Naive B cell (primary cell): ENCODE measurements at regions not wholly inside any gene's neighbourhood (a gene's known extent, or its start where the extent isn't known, plus 50 kb on each side); places are given as distances from the start of the nearest gene placed in this dataset.

Source experiments
- ATAC-seq, 2 donors: fragments of 150-1000 bp; cut with Tn5 transposase; 2 replicates each; pipeline ENCODE4 v1.10.0; 2021; ENCODE audit warnings: low read depth in 2 of 2, mild to moderate bottlenecking in 2 of 2, moderate library complexity in 2 of 2
- DNase-seq: peaks from one replicate; pipeline ENCODE4 v3.0.0; 2022
- H3K27ac Mint-ChIP-seq, 6 donors: one replicate each; pipeline ENCODE4 v1.8.0; 2020 to 2022; ENCODE audit warnings: mild to moderate bottlenecking in 6 of 6, mixed read lengths in 6 of 6, moderate library complexity in 5 of 6, inconsistent platforms in 2 of 6
- H3K27me3 Mint-ChIP-seq, 3 donors: one replicate each; pipeline ENCODE4 v1.8.0; 2021 to 2022; ENCODE audit warnings: mixed read lengths in 3 of 3, mild to moderate bottlenecking in 1 of 3
- H3K36me3 Mint-ChIP-seq, 2 donors: one replicate each; pipeline ENCODE4 v1.8.0; 2020 to 2022; ENCODE audit warnings: mixed read lengths in 2 of 2, inconsistent platforms in 1 of 2, mild to moderate bottlenecking in 1 of 2
- H3K4me1 Mint-ChIP-seq, 3 donors: one replicate each; pipeline ENCODE4 v1.8.0; 2020 to 2022; ENCODE audit warnings: mixed read lengths in 3 of 3, inconsistent platforms in 1 of 3, mild to moderate bottlenecking in 1 of 3, moderate library complexity in 1 of 3
- H3K4me3 Mint-ChIP-seq, 8 donors: one replicate each; pipeline ENCODE4 v1.8.0; 2020 to 2022; ENCODE audit warnings: mild to moderate bottlenecking in 8 of 8, mixed read lengths in 8 of 8, moderate library complexity in 8 of 8, inconsistent platforms in 2 of 8
- H3K9me3 Mint-ChIP-seq, 7 donors: one replicate each; pipeline ENCODE4 v1.8.0; 2020 to 2022; ENCODE audit warnings: mixed read lengths in 7 of 7, mild to moderate bottlenecking in 5 of 7, inconsistent platforms in 2 of 7, moderate library complexity in 1 of 7

GRCh38 chr1:29793101-29793546 lies 556.8 kb downstream of the PTPRU start:
- no peak for ATAC-seq

GRCh38 chr1:29789910-29790247 lies 553.6 kb downstream of the PTPRU start:
- peaks cover 4 to 15% (median 5%) of the 10 kb centered on the region in 3 donors for H3K27me3 Mint-ChIP-seq
- no peak overlapping the region for H3K4me3 Mint-ChIP-seq
- H3K9me3 Mint-ChIP-seq = peaks cover 0 to 4% (median 2%) of the 10 kb centered on the region in 7 donors
- ATAC-seq = no peak
- peaks cover 0 to 4% of the 10 kb centered on the region in 2 donors for H3K36me3 Mint-ChIP-seq
- H3K27ac Mint-ChIP-seq = peak overlapping the region in 1 of 6 donors; percentile 4
- no peak for DNase-seq
- H3K4me1 Mint-ChIP-seq = no peaks in the 10 kb centered on the region

More at GRCh38 chr1:29793101-29793546, 556.8 kb downstream of the PTPRU start:
- H3K4me1 Mint-ChIP-seq = no peaks in the 10 kb centered on the region
- H3K27ac Mint-ChIP-seq = no peak overlapping the region
- H3K36me3 Mint-ChIP-seq = peaks cover 0 to 11% of the 10 kb centered on the region in 2 donors
- peaks cover 0 to 12% (median 9%) of the 10 kb centered on the region in 7 donors for H3K9me3 Mint-ChIP-seq
- H3K27me3 Mint-ChIP-seq = peaks cover 1 to 9% (median 5%) of the 10 kb centered on the region in 3 donors
- no peak for DNase-seq
- no peak overlapping the region for H3K4me3 Mint-ChIP-seq

GRCh38 chr1:29789221-29789909 lies 553.0 kb downstream of the PTPRU start:
- ATAC-seq = no peak
- no peak overlapping the region for H3K4me3 Mint-ChIP-seq
- no peaks in the 10 kb centered on the region for H3K36me3 Mint-ChIP-seq
- no peaks in the 10 kb centered on the region for H3K9me3 Mint-ChIP-seq
- peaks cover 4 to 15% (median 5%) of the 10 kb centered on the region in 3 donors for H3K27me3 Mint-ChIP-seq
- peak overlapping the region in 1 of 6 donors; percentile 4 for H3K27ac Mint-ChIP-seq
- DNase-seq = no peak
- H3K4me1 Mint-ChIP-seq = no peaks in the 10 kb centered on the region

- Mint-ChIP-seq H3K27ac (no peak overlapping the region), H3K4me1 (no peaks in the 10 kb centered on the region), H3K4me3 (peak overlapping the region in 1 of 8 donors; percentile 29), H3K27me3 (peaks cover 5 to 15% (median 7%) of the 10 kb centered on the region in 3 donors), H3K9me3 (no peaks in the 10 kb centered on the region), H3K36me3 (no peaks in the 10 kb centered on the region)
- DNase-seq = no peak
- no peak for ATAC-seq
These were observed 550.7 kb downstream of the PTPRU start for GRCh38 chr1:29786791-29787732.

DNA sequence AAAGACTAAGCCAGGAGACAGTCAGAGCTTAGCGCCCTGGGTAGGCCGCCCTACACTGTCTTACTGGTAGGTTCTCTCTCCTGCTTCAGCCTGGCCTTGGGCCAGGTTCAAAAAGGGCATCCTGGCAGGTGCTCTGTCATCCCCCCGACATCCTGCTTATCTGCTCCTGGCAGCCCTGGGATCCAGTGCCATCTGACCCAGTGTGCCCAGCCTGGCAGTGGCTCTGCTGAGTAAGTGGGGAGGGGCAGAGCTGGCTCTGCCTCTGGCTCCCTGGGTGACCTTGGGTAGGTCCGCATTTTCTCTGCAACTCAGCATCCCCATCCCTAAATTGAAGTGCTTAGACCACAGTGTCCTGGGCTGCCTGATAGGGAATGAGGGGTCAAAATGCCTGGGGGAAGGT lies 549.9 kb downstream of the PTPRU start:
- Mint-ChIP-seq H3K36me3 (no peaks in the 10 kb centered on the region), H3K4me1 (no peaks in the 10 kb centered on the region), H3K4me3 (no peak overlapping the region), H3K27ac (no peak overlapping the region), H3K9me3 (no peaks in the 10 kb centered on the region), H3K27me3 (peaks cover 8 to 19% (median 9%) of the 10 kb centered on the region in 3 donors)
- ATAC-seq (no peak), DNase-seq (no peak)

- Mint-ChIP-seq H3K4me1 (no peaks in the 10 kb centered on the region), H3K4me3 (no peak overlapping the region), H3K27ac (no peak overlapping the region), H3K27me3 (peaks cover 9 to 25% (median 13%) of the 10 kb centered on the region in 3 donors), H3K36me3 (no peaks in the 10 kb centered on the region), H3K9me3 (no peaks in the 10 kb centered on the region)
- DNase-seq = no peak
- ATAC-seq = no peak
These were observed 549.2 kb downstream of the PTPRU start for GRCh38 chr1:29785554-29785953.

GRCh38 chr1:29785137-29785527 lies 548.8 kb downstream of the PTPRU start:
- Mint-ChIP-seq H3K36me3 (no peaks in the 10 kb centered on the region), H3K27me3 (peaks cover 9 to 22% (median 10%) of the 10 kb centered on the region in 3 donors), H3K4me1 (no peaks in the 10 kb centered on the region), H3K9me3 (no peaks in the 10 kb centered on the region), H3K4me3 (no peak overlapping the region), H3K27ac (no peak overlapping the region)
- DNase-seq (no peak), ATAC-seq (no peak)

- Mint-ChIP-seq H3K36me3 (peaks cover 0 to 1% of the 10 kb centered on the region in 2 donors), H3K27ac (no peak overlapping the region), H3K4me3 (no peak overlapping the region), H3K27me3 (peaks cover 8 to 20% (median 9%) of the 10 kb centered on the region in 3 donors), H3K9me3 (peaks cover 0 to 2% (median 0%) of the 10 kb centered on the region in 7 donors), H3K4me1 (no peaks in the 10 kb centered on the region)
- ATAC-seq (no peak), DNase-seq (no peak)
These were observed 548.2 kb downstream of the PTPRU start for GRCh38 chr1:29784276-29785136.

DNA sequence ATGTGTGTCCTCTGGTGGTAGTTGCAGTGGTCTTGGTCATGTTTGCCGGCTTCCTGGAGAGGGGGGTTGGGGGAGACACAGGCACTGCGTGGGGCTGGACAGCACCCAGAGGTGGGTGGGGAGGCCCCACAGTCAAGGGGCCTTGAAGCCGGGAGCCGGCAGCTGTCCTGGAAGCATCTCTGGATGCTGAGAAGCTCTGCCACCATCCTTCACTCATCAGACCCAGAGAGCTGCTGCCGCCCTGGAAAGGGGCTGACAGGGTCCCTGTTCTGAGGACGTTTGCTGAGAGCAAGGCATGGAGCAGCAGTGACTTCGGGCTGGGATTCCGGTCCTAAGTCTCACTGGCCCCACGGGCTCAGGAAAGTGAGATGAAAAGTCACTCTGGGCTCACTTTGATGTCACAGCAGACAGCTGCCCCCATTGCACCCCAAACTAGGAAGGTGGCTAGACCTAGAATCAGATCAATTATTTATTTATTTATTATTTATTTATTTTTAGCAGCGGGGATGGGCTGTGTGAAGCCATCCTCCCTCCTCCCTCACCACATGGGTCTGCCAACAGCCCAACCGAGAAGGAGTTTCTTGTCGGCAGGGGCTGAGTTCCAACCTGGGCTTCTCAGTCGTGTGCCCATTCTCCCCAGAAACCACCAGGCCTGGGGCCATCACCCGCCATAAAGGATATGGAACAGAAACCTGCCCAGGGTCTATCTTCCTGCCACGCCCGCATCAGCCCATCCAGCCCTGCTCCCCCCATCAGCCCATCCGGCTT lies 547.4 kb downstream of the PTPRU start:
- peaks cover 0 to 8% of the 10 kb centered on the region in 2 donors for H3K36me3 Mint-ChIP-seq
- DNase-seq (no peak), ATAC-seq (no peak)
- no peak overlapping the region for H3K27ac Mint-ChIP-seq
- H3K9me3 Mint-ChIP-seq = peaks cover 0 to 6% (median 0%) of the 10 kb centered on the region in 7 donors
- H3K4me1 Mint-ChIP-seq = no peaks in the 10 kb centered on the region
- peaks cover 14 to 28% (median 16%) of the 10 kb centered on the region in 3 donors for H3K27me3 Mint-ChIP-seq
- H3K4me3 Mint-ChIP-seq = no peak overlapping the region

DNA sequence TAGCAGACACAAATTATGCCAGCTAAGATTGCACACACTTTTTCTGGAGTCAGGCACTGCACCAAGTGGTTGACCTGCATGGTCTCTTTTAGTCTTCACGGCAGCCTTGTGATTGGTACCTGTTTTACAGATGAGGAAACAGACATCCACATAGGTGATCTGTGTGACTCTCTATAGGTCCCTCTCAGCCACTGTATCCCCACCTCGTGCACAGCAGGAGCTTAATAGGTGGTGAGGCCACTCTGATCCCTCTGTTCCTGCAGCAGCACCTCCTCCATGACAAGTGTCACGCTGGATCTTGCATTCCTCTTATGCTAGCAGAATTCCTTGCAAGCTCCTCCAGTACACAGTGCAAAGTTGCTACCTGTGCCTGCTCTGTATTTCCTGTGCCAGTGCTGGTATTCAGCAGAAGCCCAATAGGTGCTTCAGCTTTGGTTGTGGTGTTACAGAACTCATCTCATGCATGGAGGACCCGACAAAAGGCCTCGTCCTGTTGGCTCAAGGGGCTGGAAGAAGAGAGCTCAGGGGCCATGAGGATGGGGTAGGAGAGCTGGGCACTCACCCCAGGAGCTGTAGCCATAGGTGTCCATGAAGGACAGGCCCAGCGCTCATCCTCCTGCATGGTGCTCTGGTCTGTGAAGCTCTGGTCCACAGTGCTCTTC lies 546.7 kb downstream of the PTPRU start:
- Mint-ChIP-seq H3K4me3 (no peak overlapping the region), H3K27me3 (peaks cover 19 to 27% (median 23%) of the 10 kb centered on the region in 3 donors), H3K27ac (no peak overlapping the region), H3K9me3 (peaks cover 0 to 6% (median 0%) of the 10 kb centered on the region in 7 donors), H3K36me3 (peaks cover 0 to 8% of the 10 kb centered on the region in 2 donors), H3K4me1 (no peaks in the 10 kb centered on the region)
- DNase-seq = no peak
- ATAC-seq = no peak

DNA sequence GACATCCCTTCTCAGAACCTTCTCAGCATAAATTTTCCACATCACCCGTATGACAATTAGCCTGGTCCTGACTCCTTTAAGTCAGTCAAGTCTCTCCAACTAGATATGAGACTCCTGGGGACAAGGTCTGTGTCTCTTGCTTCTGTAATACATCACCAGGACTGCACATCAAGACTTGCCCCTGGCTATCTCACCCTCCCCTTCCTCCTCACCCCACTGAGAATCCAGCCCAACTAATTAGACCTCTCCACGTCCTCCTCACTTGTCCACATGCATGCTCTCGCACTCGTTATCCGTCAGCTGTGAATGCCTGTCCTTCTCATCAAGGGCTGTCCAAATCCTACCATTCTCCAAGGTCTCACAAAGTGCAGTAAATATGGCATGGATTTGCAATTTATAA lies 542.8 kb downstream of the PTPRU start:
- peaks cover 0 to 17% of the 10 kb centered on the region in 2 donors for H3K36me3 Mint-ChIP-seq
- DNase-seq (no peak), ATAC-seq (no peak)
- peaks cover 2 to 22% (median 7%) of the 10 kb centered on the region in 7 donors for H3K9me3 Mint-ChIP-seq
- H3K4me3 Mint-ChIP-seq = no peak overlapping the region
- peaks cover 20 to 42% (median 35%) of the 10 kb centered on the region in 3 donors for H3K27me3 Mint-ChIP-seq
- no peak overlapping the region for H3K27ac Mint-ChIP-seq
- H3K4me1 Mint-ChIP-seq = no peaks in the 10 kb centered on the region

DNA sequence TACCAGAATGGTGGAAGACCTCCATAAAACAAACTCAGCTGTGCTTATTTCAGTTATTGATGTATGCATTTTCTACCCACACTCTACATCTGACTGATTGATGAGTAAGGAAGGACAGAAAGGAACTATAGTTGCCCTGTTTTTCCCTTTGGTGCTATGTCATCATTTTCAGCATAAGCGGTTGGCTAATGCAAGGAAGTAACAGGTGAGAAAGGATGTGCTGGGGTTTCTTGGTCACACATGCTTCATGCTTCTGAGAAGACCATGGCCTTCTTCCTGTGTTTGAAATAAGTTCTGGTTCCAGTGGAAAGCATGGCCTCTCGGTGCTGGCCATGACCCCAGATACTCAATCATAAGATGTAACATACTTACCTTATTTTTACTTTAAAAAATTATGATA lies 541.2 kb downstream of the PTPRU start:
- peaks cover 0 to 17% of the 10 kb centered on the region in 2 donors for H3K36me3 Mint-ChIP-seq

More for the DNA sequence above, 541.2 kb downstream of the PTPRU start:
- Mint-ChIP-seq H3K4me1 (no peaks in the 10 kb centered on the region), H3K27ac (no peak overlapping the region), H3K9me3 (peaks cover 2 to 23% (median 7%) of the 10 kb centered on the region in 7 donors), H3K4me3 (no peak overlapping the region), H3K27me3 (peaks cover 20 to 42% (median 35%) of the 10 kb centered on the region in 3 donors)
- ATAC-seq (no peak), DNase-seq (no peak)
